ENCODE measurements at regions not wholly inside any gene's neighbourhood (a gene's known extent, or its start where the extent isn't known, plus 50 kb on each side); places are given as distances from the start of the nearest gene placed in this dataset.

DNA sequence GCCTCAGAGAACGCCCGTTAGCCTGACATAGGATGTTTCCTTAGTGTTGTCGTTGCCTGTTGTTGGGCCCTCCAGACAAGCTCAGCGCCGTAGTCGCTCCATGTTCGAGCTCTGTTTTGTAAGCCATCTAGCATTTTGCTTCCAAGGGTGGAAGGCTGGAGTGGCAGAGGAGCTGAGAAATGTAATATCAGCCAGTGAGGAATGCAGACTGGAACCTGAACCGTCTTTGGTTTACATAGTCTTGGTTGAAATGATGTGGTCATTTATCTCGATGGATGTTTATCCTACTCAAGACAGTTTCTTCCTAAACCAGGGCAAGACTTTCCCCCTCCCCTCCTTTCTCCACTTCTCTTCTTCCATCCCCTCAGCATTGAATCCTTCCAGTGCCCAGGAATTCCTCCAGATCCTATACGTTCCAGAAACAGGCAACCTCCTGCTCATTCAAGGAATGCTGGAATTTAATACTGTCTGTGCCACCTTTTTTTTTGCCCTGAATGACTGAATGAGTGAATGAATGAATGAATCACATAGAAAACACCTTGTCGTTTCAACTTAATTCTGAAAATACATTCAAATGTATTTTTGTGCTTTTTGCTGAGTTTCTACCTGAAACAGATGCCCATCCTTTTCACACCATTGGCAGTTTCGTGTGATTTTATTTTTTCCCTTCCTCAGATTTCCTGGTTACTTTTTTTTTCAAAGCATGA lies 109.5 kb upstream of the MBNL2 start:
- H3K4me3 ChIP-seq (ENCODE audit: low read length), result no peak overlapping the region
- no peaks in the 10 kb centered on the region for H3K36me3 ChIP-seq (ENCODE audit: insufficient read depth, low read length)
- no peak overlapping the region for H3K9ac ChIP-seq (ENCODE audit: low read depth, low read length)
- H3K4me1 ChIP-seq (ENCODE audit: insufficient read depth, low read length), result peaks cover 5% of the 10 kb centered on the region; the same call in 1 of the 2 replicates
- H3K27ac ChIP-seq (ENCODE audit: low read depth, low read length), result no peak overlapping the region
- no peaks in the 10 kb centered on the region for H3K9me3 ChIP-seq (ENCODE audit: insufficient read depth, low read depth, low read length)
- WGBS, result 91% methylated on average over 12 of the region's 12 CpGs
- peaks cover 17% of the 10 kb centered on the region for H3K27me3 ChIP-seq (ENCODE audit: insufficient read depth, low read length)

DNA sequence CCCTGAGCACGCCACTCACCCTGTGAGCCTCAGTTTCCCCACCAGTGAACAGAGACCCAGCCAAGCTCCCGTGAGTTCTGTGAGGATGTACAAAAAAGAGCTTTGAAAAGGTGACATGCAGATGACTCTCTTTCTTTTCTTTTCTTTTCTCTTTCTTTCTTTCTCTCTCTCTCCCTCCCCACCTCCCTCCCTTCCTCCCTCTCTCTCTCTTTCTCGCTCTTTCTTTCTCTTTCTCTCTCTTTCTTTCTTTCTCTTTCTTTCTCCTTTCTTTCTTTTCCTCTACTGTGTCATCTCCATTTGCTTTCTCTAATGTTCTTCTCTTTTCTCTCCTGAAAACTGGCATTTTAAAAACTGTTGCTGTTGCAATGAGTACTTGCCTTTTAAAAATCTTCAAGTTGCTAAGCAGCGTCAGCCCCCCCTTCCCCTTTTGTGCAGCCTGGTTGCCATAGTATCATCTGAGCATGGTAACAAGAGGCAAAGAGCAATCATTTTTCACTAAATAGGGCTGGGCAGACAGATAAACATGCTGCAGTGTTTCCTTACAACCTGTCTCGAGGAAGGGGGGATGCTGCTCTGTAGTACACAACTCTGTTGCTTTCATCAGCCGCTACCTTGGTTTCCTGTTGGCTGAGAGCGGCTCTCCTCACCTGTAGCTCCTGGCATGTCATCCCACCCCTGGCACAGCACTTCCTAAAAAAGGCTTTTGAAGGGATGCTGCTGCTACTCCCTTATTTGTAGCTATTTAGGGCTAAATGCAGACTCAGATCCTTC lies 108.7 kb upstream of the MBNL2 start:
- Histone ChIP-seq H3K4me1 (ENCODE audit: insufficient read depth, low read length) (peaks cover 5% of the 10 kb centered on the region; the same call in 1 of the 2 replicates), H3K9ac (ENCODE audit: low read depth, low read length) (no peak overlapping the region), H3K27ac (ENCODE audit: low read depth, low read length) (no peak overlapping the region), H3K36me3 (ENCODE audit: insufficient read depth, low read length) (no peaks in the 10 kb centered on the region), H3K27me3 (ENCODE audit: insufficient read depth, low read length) (peaks cover 17% of the 10 kb centered on the region), H3K9me3 (ENCODE audit: insufficient read depth, low read depth, low read length) (no peaks in the 10 kb centered on the region), H3K4me3 (ENCODE audit: low read length) (no peak overlapping the region)
- WGBS, result 89% methylated on average over 7 of the region's 7 CpGs

DNA sequence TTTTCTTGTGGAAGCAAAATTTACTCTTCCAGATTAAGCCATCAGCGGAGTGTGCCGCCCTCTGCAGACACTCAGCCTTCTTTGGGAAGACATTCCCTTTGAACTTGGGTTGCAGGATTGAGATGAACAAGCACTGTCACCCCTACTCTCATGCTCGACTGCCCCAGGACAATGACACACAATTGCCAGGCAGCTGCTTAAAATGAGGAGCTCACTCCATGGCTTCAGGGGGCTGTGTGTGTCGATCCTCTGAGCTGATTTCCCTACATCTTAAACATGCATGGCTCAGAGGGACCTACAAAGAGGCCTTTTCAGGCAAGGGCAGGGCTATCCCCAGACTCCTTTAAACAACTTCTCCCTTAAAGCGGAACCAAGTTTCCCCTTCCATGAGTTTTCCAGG lies 107.5 kb upstream of the MBNL2 start:
- Histone ChIP-seq H3K27me3 (ENCODE audit: insufficient read depth, low read length) (peaks cover 5% of the 10 kb centered on the region; the same call in 1 of the 2 replicates), H3K36me3 (ENCODE audit: insufficient read depth, low read length) (no peaks in the 10 kb centered on the region), H3K9me3 (ENCODE audit: insufficient read depth, low read depth, low read length) (no peaks in the 10 kb centered on the region), H3K9ac (ENCODE audit: low read depth, low read length) (no peak overlapping the region), H3K27ac (ENCODE audit: low read depth, low read length) (no peak overlapping the region), H3K4me3 (ENCODE audit: low read length) (no peak overlapping the region), H3K4me1 (ENCODE audit: insufficient read depth, low read length) (peaks cover 5% of the 10 kb centered on the region; the same call in 1 of the 2 replicates)
- WGBS, result 84% methylated on average over 5 of the region's 5 CpGs

DNA sequence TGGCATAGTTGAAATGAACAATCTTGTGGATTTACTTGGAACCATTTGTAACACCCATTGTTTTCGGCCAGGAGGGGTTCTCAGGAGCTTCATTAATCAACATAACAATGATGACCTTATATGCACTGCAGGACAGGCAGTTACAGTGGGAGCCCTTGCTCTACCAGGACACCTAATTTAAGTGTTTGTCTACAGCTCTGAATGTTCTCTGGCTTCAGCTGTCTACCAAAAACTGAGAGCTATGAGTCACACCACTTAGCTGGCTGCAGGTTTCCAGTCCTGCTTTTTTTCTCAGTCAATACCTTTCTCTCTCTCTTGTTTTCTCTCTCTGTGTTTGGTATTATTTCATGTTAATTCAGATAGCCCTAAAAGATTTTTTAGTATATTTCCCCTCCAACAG lies 105.4 kb upstream of the MBNL2 start:
- Histone ChIP-seq H3K9me3 (ENCODE audit: insufficient read depth, low read depth, low read length) (no peaks in the 10 kb centered on the region), H3K4me1 (ENCODE audit: insufficient read depth, low read length) (peaks cover 5% of the 10 kb centered on the region; the same call in 1 of the 2 replicates), H3K36me3 (ENCODE audit: insufficient read depth, low read length) (no peaks in the 10 kb centered on the region), H3K27ac (ENCODE audit: low read depth, low read length) (no peak overlapping the region), H3K4me3 (ENCODE audit: low read length) (no peak overlapping the region), H3K27me3 (ENCODE audit: insufficient read depth, low read length) (no peaks in the 10 kb centered on the region), H3K9ac (ENCODE audit: low read depth, low read length) (no peak overlapping the region)
- 75% methylated on average over 1 of the region's 1 CpG for WGBS

DNA sequence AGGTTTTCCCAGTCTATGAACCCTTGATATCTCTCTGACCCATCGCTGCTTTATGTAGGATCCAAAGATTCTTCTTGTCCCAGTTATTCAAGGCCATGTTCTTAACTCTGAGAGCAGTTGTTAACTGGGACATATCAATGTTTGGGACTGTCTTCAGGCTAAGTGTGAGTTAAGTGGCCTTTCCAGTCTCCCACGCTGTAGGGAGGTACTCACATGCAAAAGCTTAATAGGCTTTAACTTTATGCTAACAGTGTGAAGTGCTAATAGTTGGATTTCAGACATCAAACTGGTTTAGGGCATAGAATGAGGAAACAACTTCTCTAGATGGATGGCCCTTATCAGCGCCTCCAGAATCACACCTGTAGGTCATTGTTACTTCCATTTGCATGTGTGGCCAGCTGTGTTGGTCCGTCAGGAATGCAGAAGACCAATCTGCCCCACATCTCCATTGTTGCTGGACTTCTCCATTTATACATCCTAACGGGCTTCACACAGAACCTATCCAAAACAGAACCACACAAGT lies 104.7 kb upstream of the MBNL2 start:
- Histone ChIP-seq H3K9ac (ENCODE audit: low read depth, low read length) (no peak overlapping the region), H3K27ac (ENCODE audit: low read depth, low read length) (no peak overlapping the region), H3K4me3 (ENCODE audit: low read length) (no peak overlapping the region), H3K9me3 (ENCODE audit: insufficient read depth, low read depth, low read length) (no peaks in the 10 kb centered on the region), H3K4me1 (ENCODE audit: insufficient read depth, low read length) (peaks cover 5% of the 10 kb centered on the region; the same call in 1 of the 2 replicates), H3K27me3 (ENCODE audit: insufficient read depth, low read length) (no peaks in the 10 kb centered on the region), H3K36me3 (ENCODE audit: insufficient read depth, low read length) (no peaks in the 10 kb centered on the region)
- 81% methylated on average over 5 of the region's 5 CpGs for WGBS

DNA sequence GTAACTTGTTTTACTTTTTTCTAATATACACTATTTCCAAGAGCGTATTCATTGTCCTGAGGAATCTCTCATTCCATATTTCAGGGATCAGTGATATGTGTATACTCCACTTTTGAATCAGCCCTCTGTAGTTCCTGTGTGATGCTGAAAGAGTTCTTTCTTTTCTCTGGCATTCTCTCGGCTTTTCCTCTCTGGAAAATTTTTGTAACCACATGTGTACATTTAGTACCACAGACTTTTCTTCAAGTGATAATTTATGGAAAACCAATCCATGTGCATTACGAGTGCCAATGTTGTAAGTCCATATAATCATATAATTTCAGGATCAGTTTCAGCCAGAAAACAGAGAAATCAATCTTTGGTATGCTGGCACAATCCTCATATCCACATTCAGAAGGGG lies 102.2 kb upstream of the MBNL2 start:
- H3K9me3 ChIP-seq (ENCODE audit: insufficient read depth, low read depth, low read length), result no peaks in the 10 kb centered on the region
- H3K4me1 ChIP-seq (ENCODE audit: insufficient read depth, low read length), result peaks cover 10% of the 10 kb centered on the region
- H3K9ac ChIP-seq (ENCODE audit: low read depth, low read length), result no peak overlapping the region
- H3K36me3 ChIP-seq (ENCODE audit: insufficient read depth, low read length), result no peaks in the 10 kb centered on the region
- H3K27me3 ChIP-seq (ENCODE audit: insufficient read depth, low read length), result no peaks in the 10 kb centered on the region
- H3K4me3 ChIP-seq (ENCODE audit: low read length), result no peak overlapping the region
- WGBS, result 93% methylated on average over 3 of the region's 3 CpGs
- no peak overlapping the region for H3K27ac ChIP-seq (ENCODE audit: low read depth, low read length)

DNA sequence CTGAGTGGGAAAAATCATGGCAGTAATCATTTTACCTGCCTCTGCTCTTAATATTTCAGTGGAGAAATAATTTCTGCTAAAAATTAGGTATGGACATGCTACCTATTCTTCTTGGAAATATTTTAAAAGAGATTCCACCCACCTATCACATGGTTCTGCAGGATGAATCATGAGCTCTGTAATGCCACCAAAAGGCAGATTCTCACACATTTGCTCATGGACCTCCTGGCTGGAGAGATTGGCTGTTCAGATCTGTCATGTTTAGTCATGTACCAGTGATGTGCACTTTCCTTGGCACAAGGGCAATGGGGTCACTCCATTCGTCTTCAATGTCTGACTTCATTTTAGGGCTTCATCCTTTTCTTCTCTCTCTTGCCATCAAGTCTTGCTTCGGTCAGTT lies 101.8 kb upstream of the MBNL2 start:
- H3K27ac ChIP-seq (ENCODE audit: low read depth, low read length), result no peak overlapping the region
- H3K27me3 ChIP-seq (ENCODE audit: insufficient read depth, low read length), result no peaks in the 10 kb centered on the region
- 91% methylated on average over 2 of the region's 2 CpGs for WGBS
- no peak overlapping the region for H3K4me3 ChIP-seq (ENCODE audit: low read length)
- H3K9ac ChIP-seq (ENCODE audit: low read depth, low read length), result no peak overlapping the region
- H3K9me3 ChIP-seq (ENCODE audit: insufficient read depth, low read depth, low read length), result no peaks in the 10 kb centered on the region
- no peaks in the 10 kb centered on the region for H3K36me3 ChIP-seq (ENCODE audit: insufficient read depth, low read length)
- H3K4me1 ChIP-seq (ENCODE audit: insufficient read depth, low read length), result peaks cover 14% of the 10 kb centered on the region

DNA sequence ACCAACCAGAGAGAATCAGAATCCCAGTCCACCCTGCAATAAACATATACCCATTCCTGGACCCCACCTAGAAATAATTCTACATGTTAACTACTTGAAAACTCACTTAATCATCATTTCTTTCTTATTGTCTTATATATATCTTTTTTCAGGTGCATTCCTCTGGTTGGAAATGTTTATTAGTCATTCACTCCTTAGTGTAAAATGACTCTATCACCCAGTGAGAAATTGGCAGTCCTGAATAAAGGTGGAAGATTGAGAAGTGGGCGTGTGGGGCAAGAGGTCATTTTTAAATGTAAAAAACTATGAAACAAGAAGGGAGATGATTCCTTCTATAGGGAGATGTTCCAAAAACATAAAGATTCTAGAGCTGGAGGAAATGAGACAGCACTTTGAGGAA lies 101.2 kb upstream of the MBNL2 start:
- H3K4me1 ChIP-seq (ENCODE audit: insufficient read depth, low read length), result peaks cover 17% of the 10 kb centered on the region
- no peaks in the 10 kb centered on the region for H3K36me3 ChIP-seq (ENCODE audit: insufficient read depth, low read length)
- no peak overlapping the region for H3K9ac ChIP-seq (ENCODE audit: low read depth, low read length)
- WGBS, result 89% methylated on average over 1 of the region's 1 CpG
- H3K27ac ChIP-seq (ENCODE audit: low read depth, low read length), result no peak overlapping the region
- no peaks in the 10 kb centered on the region for H3K27me3 ChIP-seq (ENCODE audit: insufficient read depth, low read length)
- H3K9me3 ChIP-seq (ENCODE audit: insufficient read depth, low read depth, low read length), result no peaks in the 10 kb centered on the region
- H3K4me3 ChIP-seq (ENCODE audit: low read length), result no peak overlapping the region

DNA sequence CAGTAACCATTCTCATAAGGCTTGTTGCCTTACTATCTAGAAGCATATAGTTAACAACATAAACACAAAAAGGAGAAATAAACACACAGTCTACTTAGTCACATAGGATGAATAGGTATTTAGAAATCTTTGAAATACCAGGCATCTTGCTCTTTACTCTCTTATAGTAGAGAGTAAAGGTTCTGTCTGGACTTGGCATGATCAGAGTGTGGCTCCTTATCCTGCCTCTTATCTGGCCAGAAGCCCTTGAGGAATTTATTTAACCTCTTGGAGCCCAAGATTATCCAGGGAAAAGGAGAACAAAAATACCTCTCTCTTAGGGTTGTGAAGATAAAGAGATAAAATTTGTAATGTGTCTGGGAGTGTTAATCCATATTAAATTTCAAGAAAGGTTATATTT lies 100.2 kb upstream of the MBNL2 start:
- Histone ChIP-seq H3K36me3 (ENCODE audit: insufficient read depth, low read length) (no peaks in the 10 kb centered on the region), H3K9me3 (ENCODE audit: insufficient read depth, low read depth, low read length) (no peaks in the 10 kb centered on the region), H3K4me1 (ENCODE audit: insufficient read depth, low read length) (peaks cover 16% of the 10 kb centered on the region), H3K4me3 (ENCODE audit: low read length) (no peak overlapping the region), H3K9ac (ENCODE audit: low read depth, low read length) (no peak overlapping the region), H3K27ac (ENCODE audit: low read depth, low read length) (no peak overlapping the region), H3K27me3 (ENCODE audit: insufficient read depth, low read length) (no peaks in the 10 kb centered on the region)

DNA sequence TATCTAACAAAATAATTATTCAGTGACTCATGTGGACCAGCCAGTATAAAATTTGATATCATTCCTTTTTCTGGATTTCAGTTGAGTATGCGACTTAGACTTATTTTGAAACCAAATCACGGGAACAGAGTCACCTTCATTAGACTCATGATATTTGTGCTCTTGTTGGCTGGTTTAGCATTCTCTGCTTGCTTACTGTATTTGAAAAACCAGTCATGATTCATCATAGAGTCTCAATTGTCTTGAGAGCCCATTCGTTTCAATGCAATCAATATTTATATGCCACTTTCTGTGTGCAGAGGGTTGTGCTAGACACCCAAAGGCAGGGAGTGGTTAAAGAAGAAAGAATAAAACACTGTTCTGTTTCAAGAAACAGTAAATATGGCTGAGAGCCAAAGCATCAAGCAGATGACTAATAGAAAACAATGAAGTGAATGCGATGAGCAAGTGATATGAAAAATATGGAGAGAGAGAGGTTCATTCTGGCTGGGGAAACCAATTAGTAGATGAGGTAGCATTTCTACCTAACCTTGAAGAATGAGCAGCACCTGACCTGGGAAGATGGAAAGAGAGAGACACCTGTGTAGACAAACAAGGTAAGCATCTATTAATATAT lies 99.6 kb upstream of the MBNL2 start:
- no peaks in the 10 kb centered on the region for H3K36me3 ChIP-seq (ENCODE audit: insufficient read depth, low read length)
- no peaks in the 10 kb centered on the region for H3K9me3 ChIP-seq (ENCODE audit: insufficient read depth, low read depth, low read length)
- H3K27me3 ChIP-seq (ENCODE audit: insufficient read depth, low read length), result no peaks in the 10 kb centered on the region
- WGBS, result 89% methylated on average over 4 of the region's 4 CpGs
- no peak overlapping the region for H3K9ac ChIP-seq (ENCODE audit: low read depth, low read length)
- H3K27ac ChIP-seq (ENCODE audit: low read depth, low read length), result no peak overlapping the region
- peaks cover 12% of the 10 kb centered on the region for H3K4me1 ChIP-seq (ENCODE audit: insufficient read depth, low read length)
- H3K4me3 ChIP-seq (ENCODE audit: low read length), result no peak overlapping the region

DNA sequence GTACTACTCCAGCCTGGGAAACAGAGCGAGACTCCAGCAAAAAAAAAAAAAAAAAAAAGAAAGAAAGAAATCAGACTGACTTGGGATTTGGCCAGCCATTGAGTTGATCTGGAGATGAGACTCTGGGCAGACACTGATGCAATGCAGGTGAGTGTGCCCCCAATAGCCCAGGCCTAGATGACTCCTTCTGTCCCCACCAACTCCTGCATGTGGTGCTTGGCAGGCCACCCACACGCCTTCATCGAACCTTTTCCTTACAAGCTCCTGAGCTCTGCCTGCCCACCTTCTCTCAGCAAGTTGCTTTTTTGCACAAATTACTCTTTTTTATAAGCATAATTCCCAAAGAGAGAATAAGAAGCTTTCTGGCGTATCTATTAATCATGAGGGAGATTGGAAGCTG lies 97.9 kb upstream of the MBNL2 start:
- WGBS, result 90% methylated on average over 3 of the region's 4 CpGs
- Histone ChIP-seq H3K4me1 (ENCODE audit: insufficient read depth, low read length) (peaks cover 19% of the 10 kb centered on the region), H3K36me3 (ENCODE audit: insufficient read depth, low read length) (no peaks in the 10 kb centered on the region), H3K27me3 (ENCODE audit: insufficient read depth, low read length) (no peaks in the 10 kb centered on the region), H3K9ac (ENCODE audit: low read depth, low read length) (no peak overlapping the region), H3K27ac (ENCODE audit: low read depth, low read length) (no peak overlapping the region), H3K9me3 (ENCODE audit: insufficient read depth, low read depth, low read length) (no peaks in the 10 kb centered on the region), H3K4me3 (ENCODE audit: low read length) (no peak overlapping the region)
